Activated CD4-positive, alpha-beta T cell treated with anti-CD3 and anti-CD28 coated beads, Interleukin-2, amount 50 U/mL, for 1 hour (primary cell): ENCODE measurements at regions not wholly inside any gene's neighbourhood (a gene's known extent, or its start where the extent isn't known, plus 50 kb on each side); places are given as distances from the start of the nearest gene placed in this dataset.

Source experiments
- DNase-seq: peaks from one replicate; pipeline ENCODE4 v3.0.0-alpha.2; 2020

GRCh38 chr17:77593081-77593480, 365.4 kb upstream of the TNRC6C start:
- DNase-seq = no peak

GRCh38 chr17:77594416-77595209, 363.9 kb upstream of the TNRC6C start:
- no peak for DNase-seq

GRCh38 chr17:77596491-77597417, 361.7 kb upstream of the TNRC6C start:
- DNase-seq = no peak

GRCh38 chr17:77597418-77598240, 360.9 kb upstream of the TNRC6C start:
- no peak for DNase-seq

GRCh38 chr17:77598241-77598620, 360.3 kb upstream of the TNRC6C start:
- DNase-seq = no peak

- DNase-seq = no peak
These were observed 358.8 kb upstream of the TNRC6C start for GRCh38 chr17:77599699-77600098.

- no peak for DNase-seq
These were observed 358.2 kb upstream of the TNRC6C start for GRCh38 chr17:77600346-77600745.

DNA sequence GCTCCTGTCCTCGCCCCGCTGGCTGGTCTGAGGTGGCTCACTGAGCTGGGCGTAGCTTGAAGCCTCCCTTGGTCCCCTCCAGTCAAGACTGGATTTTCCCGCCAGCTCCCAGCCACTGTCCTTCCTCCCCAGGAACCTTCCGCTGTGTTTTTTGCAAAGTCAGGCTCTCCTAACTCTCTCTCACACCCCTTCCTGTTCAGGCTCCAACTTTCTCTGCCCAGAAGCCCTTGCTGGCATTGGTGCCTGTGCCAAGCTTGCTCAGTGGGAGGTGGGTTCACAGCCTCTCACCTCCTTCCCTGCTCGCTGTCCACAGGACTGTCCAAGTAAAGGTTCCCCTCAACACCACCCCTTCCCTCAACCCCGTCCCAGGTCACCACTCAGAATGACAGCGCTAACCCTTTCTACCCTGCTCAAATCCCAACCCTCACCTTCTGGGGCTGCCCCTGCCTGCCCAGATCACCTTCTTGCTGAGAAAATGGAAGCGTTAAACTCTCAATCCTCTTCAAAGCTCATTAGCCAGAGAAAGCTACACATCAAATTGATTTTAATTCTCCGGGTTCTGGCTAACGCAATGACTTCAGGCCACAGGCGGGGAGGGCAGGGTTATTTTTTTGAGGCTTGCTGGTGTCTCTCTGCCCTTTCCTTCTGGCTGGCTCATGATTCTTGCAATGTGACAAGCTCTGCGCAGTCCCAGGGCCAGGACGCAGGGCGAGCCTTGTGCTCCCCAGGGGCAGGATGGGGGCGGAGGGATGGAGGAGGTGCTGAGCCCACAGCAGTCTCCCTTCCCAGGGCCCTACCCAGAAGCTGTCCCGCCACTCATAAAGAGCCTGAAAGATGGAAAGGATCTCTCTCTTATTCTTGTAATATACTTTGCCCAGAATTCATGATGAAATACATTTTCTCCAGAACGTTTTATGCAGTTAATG, 357.2 kb upstream of the TNRC6C start:
- DNase-seq = no peak

DNA sequence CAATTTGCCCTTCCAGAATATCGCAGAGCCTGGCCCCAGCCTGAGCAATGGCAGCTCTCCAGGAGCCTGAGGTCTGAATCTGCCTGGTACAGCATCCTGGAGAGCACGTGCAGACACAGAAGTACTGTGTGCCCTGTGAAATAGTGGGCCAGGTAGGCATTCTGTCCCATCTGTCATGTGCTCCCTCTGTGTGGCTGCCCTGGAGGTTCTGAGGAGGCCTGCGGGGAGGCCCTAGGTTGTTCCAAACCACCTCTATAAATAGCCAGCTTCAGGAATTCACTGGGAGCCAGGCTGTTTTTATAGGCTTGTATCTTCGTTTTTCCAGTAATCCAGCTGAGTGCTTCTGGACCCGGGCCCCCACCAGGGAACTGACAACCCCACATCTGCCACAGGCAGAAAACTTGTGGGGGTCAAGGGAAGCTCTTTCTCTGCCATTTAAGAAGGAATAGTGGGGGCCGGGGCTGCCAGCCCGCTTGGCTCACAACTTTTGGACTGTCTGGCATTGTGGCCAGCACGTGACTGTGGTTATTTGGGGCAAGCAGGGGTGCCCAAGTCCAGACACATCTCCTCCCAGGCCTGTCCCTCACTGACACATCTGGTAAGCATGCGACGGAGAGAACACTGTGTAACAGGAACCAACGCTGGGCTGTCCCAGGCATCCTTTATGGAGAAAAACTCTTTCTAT, 356.3 kb upstream of the TNRC6C start:
- no peak for DNase-seq

- no peak for DNase-seq
These were observed 355.4 kb upstream of the TNRC6C start for GRCh38 chr17:77602883-77603640.

- DNase-seq = no peak
These were observed 354.1 kb upstream of the TNRC6C start for GRCh38 chr17:77604301-77604972.

- no peak for DNase-seq
These were observed 353.6 kb upstream of the TNRC6C start for GRCh38 chr17:77604973-77605313.

GRCh38 chr17:77606146-77606864, 352.2 kb upstream of the TNRC6C start:
- DNase-seq = no peak

- no peak for DNase-seq
These were observed 351.7 kb upstream of the TNRC6C start for GRCh38 chr17:77606865-77607210.

GRCh38 chr17:77607606-77608005, 350.9 kb upstream of the TNRC6C start:
- no peak for DNase-seq

DNA sequence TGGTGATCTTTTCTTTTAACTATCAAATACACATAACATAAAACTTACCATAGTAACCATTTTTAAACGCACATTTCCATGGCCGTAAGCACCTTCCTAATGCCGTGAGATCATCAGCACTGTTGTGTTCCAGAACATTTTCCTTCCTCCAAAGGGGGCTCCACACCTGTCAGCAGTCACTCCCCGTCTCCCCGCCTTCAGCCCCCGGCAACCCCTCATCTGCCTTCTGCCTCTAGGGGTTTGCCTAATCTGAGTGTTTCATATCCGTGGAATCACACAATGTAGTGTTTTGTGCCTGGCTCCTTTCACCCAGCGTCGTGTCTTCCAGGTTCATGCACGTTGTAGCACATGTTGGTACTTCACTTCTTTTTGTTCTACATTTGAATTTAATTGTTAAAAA, 350.1 kb upstream of the TNRC6C start:
- DNase-seq = no peak

DNA sequence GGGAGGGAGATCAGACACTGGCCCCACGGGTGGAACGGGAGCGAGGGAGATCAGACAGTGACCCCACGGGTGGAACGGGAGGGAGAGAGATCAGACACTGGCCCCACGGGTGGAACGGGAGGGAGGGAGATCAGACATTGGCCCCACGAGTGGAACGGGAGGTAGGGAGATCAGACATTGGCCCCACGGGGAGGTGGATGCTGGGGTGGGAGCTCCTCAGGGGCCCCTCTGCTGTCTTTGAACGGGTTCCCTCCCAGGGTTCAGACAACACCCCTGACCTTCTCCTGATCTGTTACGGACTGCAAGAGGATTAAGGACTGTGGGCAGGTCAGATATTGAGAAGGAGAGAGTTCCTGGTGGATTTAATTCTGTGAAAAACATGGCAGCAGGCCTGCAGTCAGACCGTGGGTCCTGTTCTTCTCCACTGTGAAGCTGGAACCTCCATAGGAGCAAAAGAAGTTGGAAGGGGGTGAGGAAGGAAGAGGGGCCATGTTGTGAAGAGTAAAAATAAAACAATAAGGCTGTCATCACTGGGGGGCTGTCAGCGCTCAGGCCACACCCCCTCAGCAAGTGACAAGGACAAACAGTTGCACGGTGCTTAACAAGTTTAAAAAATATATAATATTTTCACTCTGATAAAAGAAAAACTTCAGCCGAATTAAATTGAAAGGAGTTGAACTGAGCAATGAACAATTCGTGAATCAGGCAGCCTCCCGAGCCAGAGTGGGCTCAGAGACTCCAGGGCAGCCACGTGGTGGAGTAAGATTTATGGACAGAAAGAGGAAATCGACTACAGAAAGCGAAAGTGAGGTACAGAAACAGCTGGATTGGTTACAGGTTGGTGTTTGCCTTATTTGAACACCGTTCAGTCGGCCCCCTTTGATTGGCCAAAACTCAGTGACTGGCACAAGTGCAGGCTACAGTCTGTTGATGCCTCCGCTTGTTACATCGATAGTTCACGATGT, 348.7 kb upstream of the TNRC6C start:
- DNase-seq = peak; percentile 54

DNA sequence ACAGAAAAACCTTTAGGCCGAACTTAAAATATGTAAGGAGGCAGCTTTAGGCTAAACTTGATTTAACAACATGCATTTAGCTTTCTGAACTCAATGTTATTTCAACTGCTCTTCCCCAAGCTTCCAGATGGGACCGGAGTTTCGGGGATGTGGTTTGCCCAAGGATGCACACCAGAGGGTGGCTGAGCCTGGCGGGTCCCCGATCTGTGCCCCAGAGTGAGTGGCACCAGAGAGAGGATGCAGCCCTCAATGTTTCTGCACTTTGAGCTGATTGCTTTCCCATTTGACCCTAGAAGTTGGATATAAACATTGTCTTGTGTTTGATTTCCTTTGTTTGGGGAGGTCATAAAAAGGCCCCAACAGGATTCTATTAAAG, 348.0 kb upstream of the TNRC6C start:
- peak; percentile 6 for DNase-seq
